T-helper 17 cell (primary cell): ENCODE measurements at regions not wholly inside any gene's neighbourhood (a gene's known extent, or its start where the extent isn't known, plus 50 kb on each side); places are given as distances from the start of the nearest gene placed in this dataset.

Experiments
- ATAC-seq: fragments of 150-1000 bp; cut with Tn5 transposase; 2 replicates; pipeline ENCODE4 v1.10.0; 2021; ENCODE audit warnings: mild to moderate bottlenecking, moderate library complexity
- DNase-seq, 3 donors: peaks; one replicate each; pipeline versions ENCODE4 v3.0.0 to v3.0.0-alpha.2; 2020 to 2021
- H3K9me3 ChIP-seq: one replicate; pipeline ENCODE4 v1.7.0; 2013; ENCODE audit warnings: low read length, mild to moderate bottlenecking; ENCODE audit not compliant: control insufficient read depth, poor library complexity, severe bottlenecking
- H3K27ac Mint-ChIP-seq: one replicate; pipeline ENCODE4 v1.8.0; 2022; ENCODE audit warnings: mild to moderate bottlenecking, moderate library complexity, mixed read lengths
- H3K27me3 Mint-ChIP-seq: one replicate; pipeline ENCODE4 v1.8.0; 2022; ENCODE audit warnings: mixed read lengths
- H3K36me3 Mint-ChIP-seq: one replicate; pipeline ENCODE4 v1.8.0; 2022; ENCODE audit warnings: low read depth, mixed read lengths
- H3K4me1 Mint-ChIP-seq: one replicate; pipeline ENCODE4 v1.8.0; 2022; ENCODE audit warnings: mild to moderate bottlenecking, mixed read lengths
- H3K4me3 Mint-ChIP-seq: one replicate; pipeline ENCODE4 v1.8.0; 2022; ENCODE audit warnings: mild to moderate bottlenecking, moderate library complexity, mixed read lengths

DNA sequence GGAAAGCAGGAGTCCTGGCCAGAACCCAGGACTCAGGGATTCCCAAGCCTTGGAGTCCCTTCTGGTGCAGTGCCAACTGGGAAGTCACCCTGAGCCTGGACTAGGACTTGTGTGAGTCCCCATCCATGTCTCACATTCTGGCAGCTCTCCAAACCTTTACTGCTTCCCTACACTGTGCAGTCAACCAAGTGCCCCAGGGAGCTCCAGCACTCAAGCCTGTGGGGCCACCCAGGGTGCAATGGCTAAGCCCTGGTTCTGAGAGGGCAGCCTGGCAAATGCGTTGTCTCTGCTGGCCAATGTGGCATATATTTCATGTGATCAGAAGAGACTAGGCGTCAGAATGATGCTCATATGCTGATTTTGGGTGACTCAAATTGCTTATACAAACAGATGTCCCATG is 223.4 kb downstream of the SP3 start:
- ATAC-seq = no peak
- peaks cover 40% of the 10 kb centered on the region for H3K27me3 Mint-ChIP-seq

DNA sequence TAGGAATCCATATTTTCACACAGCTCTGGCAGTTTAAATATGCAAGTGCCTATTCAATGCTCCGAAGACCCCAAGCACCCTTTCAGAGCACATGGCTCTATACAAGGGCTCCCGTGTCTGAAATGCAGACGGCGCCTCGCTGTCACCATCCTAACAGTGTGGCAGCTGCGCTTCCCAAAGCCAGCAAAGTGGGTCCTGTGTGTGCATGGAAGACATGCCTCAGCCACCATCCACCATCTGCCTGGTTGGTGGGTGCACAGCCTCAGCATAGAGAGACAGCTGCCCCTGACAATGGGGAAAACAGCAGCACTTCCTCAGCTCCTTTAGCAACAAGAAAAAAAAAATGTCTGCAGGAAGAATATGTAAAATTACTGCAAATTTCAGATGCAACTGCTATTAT is 218.1 kb downstream of the SP3 start:
- no peak overlapping the region for H3K27ac Mint-ChIP-seq
- H3K9me3 ChIP-seq = no peaks in the 10 kb centered on the region
- H3K27me3 Mint-ChIP-seq = peaks cover 59% of the 10 kb centered on the region
- H3K36me3 Mint-ChIP-seq = peaks cover 2% of the 10 kb centered on the region
- ATAC-seq (no peak), DNase-seq (no peak)
- no peak overlapping the region for H3K4me3 Mint-ChIP-seq
- H3K4me1 Mint-ChIP-seq = peaks cover 4% of the 10 kb centered on the region

More for the DNA sequence above, 223.4 kb downstream of the SP3 start:
- Mint-ChIP-seq H3K36me3 (no peaks in the 10 kb centered on the region), H3K27ac (no peak overlapping the region), H3K4me3 (no peak overlapping the region), H3K4me1 (no peaks in the 10 kb centered on the region)
- no peak for DNase-seq
- H3K9me3 ChIP-seq = no peaks in the 10 kb centered on the region

- H3K36me3 Mint-ChIP-seq = peaks cover 2% of the 10 kb centered on the region
- H3K4me1 Mint-ChIP-seq = peaks cover 4% of the 10 kb centered on the region
Observed at GRCh38 chr2:173749315-173749714, 215.9 kb downstream of the SP3 start.

DNA sequence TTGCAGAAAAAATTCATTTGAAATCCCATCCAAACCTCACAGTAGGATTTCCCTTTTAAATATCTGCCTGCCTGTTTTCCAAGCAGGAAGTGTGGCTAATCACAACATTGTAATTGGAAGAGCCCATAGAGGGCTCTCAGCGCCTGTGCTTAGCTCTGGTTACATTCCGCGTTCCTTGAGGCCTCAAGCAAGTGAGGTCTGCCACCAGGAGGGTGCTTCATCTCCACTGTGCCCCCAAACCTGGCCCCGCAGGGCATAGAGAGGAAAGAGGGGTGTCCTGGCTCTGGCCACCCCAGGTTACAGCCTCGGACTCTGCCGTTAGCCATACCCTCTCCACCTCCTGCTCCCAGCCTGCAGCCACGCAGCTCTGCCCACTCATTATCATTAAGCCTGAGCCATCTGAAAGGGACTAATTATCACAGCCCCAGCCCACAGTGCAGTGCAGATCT is 214.8 kb downstream of the SP3 start:
- H3K27ac Mint-ChIP-seq = no peak overlapping the region
- H3K4me3 Mint-ChIP-seq = no peak overlapping the region
- no peak for DNase-seq
- peaks cover 4% of the 10 kb centered on the region for H3K4me1 Mint-ChIP-seq
- peaks cover 2% of the 10 kb centered on the region for H3K36me3 Mint-ChIP-seq
- no peaks in the 10 kb centered on the region for H3K9me3 ChIP-seq
- H3K27me3 Mint-ChIP-seq = peaks cover 52% of the 10 kb centered on the region
- no peak for ATAC-seq

More at GRCh38 chr2:173749315-173749714, 215.9 kb downstream of the SP3 start:
- H3K27ac Mint-ChIP-seq = no peak overlapping the region
- ATAC-seq (no peak), DNase-seq (no peak)
- no peaks in the 10 kb centered on the region for H3K9me3 ChIP-seq
- H3K4me3 Mint-ChIP-seq = no peak overlapping the region
- peaks cover 46% of the 10 kb centered on the region for H3K27me3 Mint-ChIP-seq

DNA sequence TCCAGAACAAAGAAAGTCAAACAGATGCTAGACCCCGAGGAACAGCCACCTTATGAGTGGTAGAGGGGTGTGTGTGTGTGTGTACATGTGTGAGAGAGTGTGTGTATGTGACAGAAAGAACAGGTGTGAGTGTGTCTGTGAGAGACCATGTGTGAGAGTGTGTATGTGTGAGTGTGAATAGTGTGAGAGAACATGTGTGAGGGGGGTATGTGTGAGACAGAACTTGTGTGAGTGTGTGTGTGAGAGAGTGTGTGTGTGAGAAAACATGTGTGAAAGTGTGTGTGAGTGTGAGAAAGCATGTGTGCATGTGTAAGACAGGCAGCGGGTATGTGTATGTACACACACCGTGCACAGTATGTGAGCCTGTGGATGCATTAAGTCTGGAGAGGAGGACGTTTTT is 214.3 kb downstream of the SP3 start:
- peaks cover 4% of the 10 kb centered on the region for H3K4me1 Mint-ChIP-seq
- H3K27ac Mint-ChIP-seq = no peak overlapping the region
- no peak overlapping the region for H3K4me3 Mint-ChIP-seq
- ATAC-seq (no peak), DNase-seq (no peak)
- H3K36me3 Mint-ChIP-seq = peaks cover 2% of the 10 kb centered on the region
- H3K9me3 ChIP-seq = no peaks in the 10 kb centered on the region
- peaks cover 52% of the 10 kb centered on the region for H3K27me3 Mint-ChIP-seq

DNA sequence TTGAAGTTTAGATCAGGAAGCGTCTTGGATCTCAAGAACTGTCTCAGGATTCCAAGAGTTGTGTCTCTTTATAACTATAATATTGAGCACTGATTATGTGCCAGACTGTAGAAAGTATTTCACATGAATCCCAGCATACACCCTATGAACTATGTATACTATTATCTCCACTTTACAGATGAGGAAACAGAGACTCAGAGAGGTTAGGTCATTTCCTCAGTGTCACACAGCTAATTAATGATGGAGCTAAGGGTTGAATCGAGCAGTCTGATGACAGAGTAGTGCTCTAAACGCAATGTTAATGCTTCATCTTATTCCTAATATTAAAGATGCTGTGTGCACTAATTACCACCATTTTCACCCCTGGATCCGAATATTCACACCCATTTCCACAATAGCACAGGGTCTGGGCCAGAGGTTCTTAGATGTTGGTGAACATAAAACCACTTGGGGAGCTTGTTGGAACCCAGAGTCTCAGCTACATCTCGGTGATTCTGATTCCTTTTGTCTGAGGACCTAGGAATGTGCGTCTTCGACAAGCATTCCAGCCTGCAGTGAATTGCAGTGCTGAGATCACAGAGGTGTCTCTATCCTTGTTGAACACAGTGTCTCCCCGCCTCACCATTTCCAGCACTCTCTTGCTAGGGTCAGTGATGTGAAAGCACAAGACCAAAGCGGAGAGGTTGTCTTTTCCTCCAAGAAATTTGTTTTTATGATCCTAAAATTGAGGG is 213.8 kb downstream of the SP3 start:
- no peak for ATAC-seq
- peaks cover 4% of the 10 kb centered on the region for H3K4me1 Mint-ChIP-seq
- peaks cover 2% of the 10 kb centered on the region for H3K36me3 Mint-ChIP-seq
- no peak overlapping the region for H3K27ac Mint-ChIP-seq
- H3K27me3 Mint-ChIP-seq = peaks cover 52% of the 10 kb centered on the region
- no peak for DNase-seq
- no peaks in the 10 kb centered on the region for H3K9me3 ChIP-seq
- no peak overlapping the region for H3K4me3 Mint-ChIP-seq

DNA sequence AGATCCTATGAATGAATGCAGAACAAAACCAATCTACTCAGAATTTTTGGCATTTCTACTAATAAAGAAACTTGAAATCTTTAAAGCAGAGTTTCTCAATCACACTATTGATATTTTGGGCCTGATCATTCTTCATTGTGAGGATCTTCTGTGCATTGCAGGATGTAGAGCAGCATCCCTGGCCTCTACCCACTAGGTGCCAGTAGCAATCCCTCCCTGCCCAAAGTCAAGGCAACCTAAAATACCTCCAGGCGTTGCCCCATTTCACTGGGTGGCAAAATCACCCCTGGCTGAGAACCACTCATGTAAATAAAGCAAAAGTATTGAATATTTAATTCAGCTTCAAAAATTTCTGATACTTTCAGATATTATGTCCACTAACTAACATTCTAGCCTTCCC is 213.0 kb downstream of the SP3 start:
- no peak for ATAC-seq
- no peak for DNase-seq
- Mint-ChIP-seq H3K27me3 (peaks cover 45% of the 10 kb centered on the region), H3K4me3 (no peak overlapping the region), H3K36me3 (peaks cover 2% of the 10 kb centered on the region), H3K4me1 (peaks cover 4% of the 10 kb centered on the region), H3K27ac (no peak overlapping the region)
- no peaks in the 10 kb centered on the region for H3K9me3 ChIP-seq

DNA sequence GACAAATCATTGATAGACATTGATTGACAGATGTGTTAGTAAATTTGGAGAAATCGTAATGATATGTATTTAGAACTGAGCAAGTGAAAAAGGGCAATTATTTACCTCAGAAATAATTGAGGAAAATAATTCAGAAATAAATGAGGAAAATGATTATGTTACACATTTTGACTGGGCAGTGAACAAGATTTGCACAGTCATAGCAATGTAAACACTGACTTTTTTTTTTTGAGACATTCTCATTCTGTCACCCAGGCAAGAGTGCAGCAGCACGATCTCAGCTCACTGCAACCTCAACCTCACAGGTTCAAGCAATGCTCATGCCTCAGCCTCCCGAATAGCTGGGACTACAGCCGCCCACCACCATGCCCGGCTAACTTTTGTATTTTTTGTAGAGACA is 211.7 kb downstream of the SP3 start:
- H3K36me3 Mint-ChIP-seq = peaks cover 2% of the 10 kb centered on the region
- peaks cover 4% of the 10 kb centered on the region for H3K4me1 Mint-ChIP-seq
- peaks cover 53% of the 10 kb centered on the region for H3K27me3 Mint-ChIP-seq
- no peak overlapping the region for H3K27ac Mint-ChIP-seq
- no peak for DNase-seq
- ATAC-seq = no peak
- H3K4me3 Mint-ChIP-seq = no peak overlapping the region
- no peaks in the 10 kb centered on the region for H3K9me3 ChIP-seq

GRCh38 chr2:173754165-173754564 is 211.0 kb downstream of the SP3 start:
- DNase-seq (no peak), ATAC-seq (no peak)
- H3K9me3 ChIP-seq = no peaks in the 10 kb centered on the region
- Mint-ChIP-seq H3K27me3 (peaks cover 52% of the 10 kb centered on the region), H3K4me3 (no peak overlapping the region), H3K36me3 (peaks cover 2% of the 10 kb centered on the region), H3K27ac (no peak overlapping the region), H3K4me1 (peaks cover 4% of the 10 kb centered on the region)

- Mint-ChIP-seq H3K36me3 (peaks cover 2% of the 10 kb centered on the region), H3K27me3 (peaks cover 52% of the 10 kb centered on the region), H3K4me1 (peaks cover 4% of the 10 kb centered on the region), H3K27ac (no peak overlapping the region), H3K4me3 (no peak overlapping the region)
- H3K9me3 ChIP-seq = no peaks in the 10 kb centered on the region
- ATAC-seq = no peak
- DNase-seq = no peak
Observed at GRCh38 chr2:173754837-173755236, 210.3 kb downstream of the SP3 start.

- H3K36me3 Mint-ChIP-seq = peaks cover under 1% of the 10 kb centered on the region
- ATAC-seq = no peak
Observed at GRCh38 chr2:173755798-173756197, 209.4 kb downstream of the SP3 start.

GRCh38 chr2:173759959-173760358 is 205.2 kb downstream of the SP3 start:
- no peak overlapping the region for H3K27ac Mint-ChIP-seq
- no peak for ATAC-seq

More at GRCh38 chr2:173755798-173756197, 209.4 kb downstream of the SP3 start:
- Mint-ChIP-seq H3K27ac (no peak overlapping the region), H3K27me3 (peaks cover 42% of the 10 kb centered on the region), H3K4me1 (peaks cover 2% of the 10 kb centered on the region), H3K4me3 (no peak overlapping the region)
- no peak for DNase-seq
- no peaks in the 10 kb centered on the region for H3K9me3 ChIP-seq

DNA sequence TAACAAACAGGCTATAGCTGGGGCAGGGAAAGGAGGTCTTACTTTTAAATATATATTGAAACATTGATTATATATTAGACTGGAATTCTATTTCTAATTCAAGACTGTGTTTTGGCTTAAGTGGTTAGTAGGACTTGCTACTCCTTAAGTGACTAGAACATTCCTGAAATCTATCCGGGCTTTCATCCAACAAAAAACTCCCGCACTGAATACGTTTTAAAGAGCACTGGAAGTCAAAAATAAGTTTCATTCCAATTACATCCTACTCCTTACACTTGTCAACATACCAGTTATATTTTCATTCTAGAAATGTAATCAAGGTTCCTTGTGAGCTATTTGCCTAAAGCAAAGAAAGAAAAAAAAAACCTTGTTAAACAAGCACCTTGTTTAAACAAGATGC is 204.6 kb downstream of the SP3 start:
- Mint-ChIP-seq H3K4me3 (no peak overlapping the region), H3K27ac (no peak overlapping the region), H3K4me1 (no peaks in the 10 kb centered on the region), H3K27me3 (peaks cover 23% of the 10 kb centered on the region), H3K36me3 (no peaks in the 10 kb centered on the region)
- no peaks in the 10 kb centered on the region for H3K9me3 ChIP-seq
- ATAC-seq (no peak), DNase-seq (no peak)

More at GRCh38 chr2:173759959-173760358, 205.2 kb downstream of the SP3 start:
- Mint-ChIP-seq H3K36me3 (no peaks in the 10 kb centered on the region), H3K27me3 (peaks cover 26% of the 10 kb centered on the region), H3K4me1 (no peaks in the 10 kb centered on the region), H3K4me3 (no peak overlapping the region)
- no peaks in the 10 kb centered on the region for H3K9me3 ChIP-seq
- DNase-seq = no peak

DNA sequence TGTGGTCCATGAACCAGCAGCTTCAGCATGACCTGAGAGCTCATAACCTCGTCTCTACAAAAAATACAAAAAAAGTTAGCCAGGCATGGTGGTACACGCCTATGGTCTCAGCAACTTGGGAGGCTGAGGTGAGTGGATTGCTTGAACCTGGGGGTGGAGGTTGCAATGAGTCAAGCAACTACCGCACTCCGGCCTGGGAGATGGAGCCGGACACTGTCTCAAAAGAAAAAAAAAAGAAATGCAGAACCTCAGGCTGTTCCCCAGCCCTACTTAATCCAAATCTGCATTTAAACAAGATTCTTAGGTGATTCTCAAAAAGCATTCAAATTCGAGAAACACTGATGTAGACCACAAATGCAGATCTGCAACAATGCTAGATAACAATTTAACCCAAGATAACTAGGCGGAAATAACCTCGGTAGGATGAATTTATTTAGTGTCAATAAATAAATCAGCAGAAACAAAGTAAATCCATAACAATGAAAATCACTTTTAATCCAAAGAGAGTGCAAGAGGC is 203.5 kb downstream of the SP3 start:
- DNase-seq (no peak), ATAC-seq (no peak)
- Mint-ChIP-seq H3K4me1 (no peaks in the 10 kb centered on the region), H3K36me3 (no peaks in the 10 kb centered on the region), H3K4me3 (no peak overlapping the region), H3K27ac (no peak overlapping the region), H3K27me3 (peaks cover 19% of the 10 kb centered on the region)
- H3K9me3 ChIP-seq = no peaks in the 10 kb centered on the region
